Osteocyte (in vitro differentiated cells): ENCODE measurements at regions not wholly inside any gene's neighbourhood (a gene's known extent, or its start where the extent isn't known, plus 50 kb on each side); places are given as distances from the start of the nearest gene placed in this dataset.
A peak's percentile ranks its signal among the peaks of the same experiment; 100 is the strongest.

Experiments used
- DNase-seq: peaks from one replicate; pipeline ENCODE4 v3.0.0; 2021; ENCODE audit warnings: mixed read lengths; ENCODE audit not compliant: unreplicated experiment; ENCODE audit errors: extremely low spot score
- H3K27ac Mint-ChIP-seq: one replicate; pipeline ENCODE4 v1.8.0; 2021; ENCODE audit warnings: mild to moderate bottlenecking, mixed read lengths; ENCODE audit not compliant: unreplicated experiment
- H3K27me3 Mint-ChIP-seq: one replicate; pipeline ENCODE4 v1.8.0; 2021; ENCODE audit warnings: mixed read lengths; ENCODE audit not compliant: unreplicated experiment
- H3K36me3 Mint-ChIP-seq: one replicate; pipeline ENCODE4 v1.8.0; 2021; ENCODE audit warnings: mixed read lengths; ENCODE audit not compliant: unreplicated experiment
- H3K4me1 Mint-ChIP-seq: one replicate; pipeline ENCODE4 v1.8.0; 2021; ENCODE audit warnings: mixed read lengths; ENCODE audit not compliant: unreplicated experiment
- H3K4me3 Mint-ChIP-seq: one replicate; pipeline ENCODE4 v1.8.0; 2021; ENCODE audit warnings: mild to moderate bottlenecking, moderate library complexity, mixed read lengths; ENCODE audit not compliant: unreplicated experiment
- H3K9me3 Mint-ChIP-seq: one replicate; pipeline ENCODE4 v1.8.0; 2021; ENCODE audit warnings: mixed read lengths; ENCODE audit not compliant: unreplicated experiment
- TF ChIP-seq, protein P1 (sequence below): fragments of 200-600 bp; sonication (generic); IDR thresholded peaks from 2 replicates; pipeline ENCODE4 v1.5.0; 2021; ENCODE audit warnings: antibody characterized with exemption, mild to moderate bottlenecking, moderate library complexity

DNA sequence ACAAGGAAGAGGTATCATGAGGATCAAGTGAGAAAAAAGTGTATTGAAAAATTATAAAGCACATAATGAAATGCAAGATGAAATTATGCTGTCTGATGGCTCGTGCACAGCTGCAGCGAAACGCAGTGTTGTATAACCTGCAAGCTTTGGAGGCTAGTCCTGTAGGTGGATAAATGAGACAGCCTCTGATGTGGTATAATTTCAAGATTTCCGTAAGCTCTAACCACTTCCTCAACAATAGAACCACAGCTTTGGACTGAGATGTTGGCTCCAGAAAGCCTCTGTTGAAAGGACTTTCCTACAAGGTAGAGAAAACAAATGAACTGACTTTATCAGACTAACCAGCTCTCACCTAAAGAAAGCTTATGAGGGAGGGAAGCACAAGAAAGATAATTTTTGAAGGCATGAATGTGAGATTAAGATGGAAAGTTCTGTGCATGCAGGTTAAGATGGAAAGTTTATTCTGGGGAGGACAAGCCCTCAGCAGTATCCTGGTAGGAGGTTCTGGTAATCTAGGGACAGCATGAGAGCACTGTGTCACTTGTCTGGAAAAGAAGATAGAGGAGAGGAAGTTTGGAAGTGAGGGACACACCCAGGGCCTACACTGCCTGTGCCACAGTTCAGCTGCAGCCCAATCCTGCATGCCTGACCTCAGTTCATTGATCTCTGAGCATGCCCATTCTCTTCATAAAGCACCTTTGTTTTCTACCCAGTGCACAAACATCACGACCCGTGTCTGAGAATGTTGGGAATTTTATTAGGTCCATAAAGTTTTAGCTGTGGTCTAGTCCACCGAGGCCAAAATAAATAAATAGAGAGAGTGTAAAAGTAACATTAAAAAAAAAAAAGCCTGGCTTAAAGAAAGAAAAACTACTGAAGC is 161.5 kb upstream of the SFRP2 start:
- DNase-seq, result no peak
- peaks cover 16% of the 10 kb centered on the region for H3K9me3 Mint-ChIP-seq
- peaks cover 25% of the 10 kb centered on the region for H3K4me1 Mint-ChIP-seq
- TF ChIP-seq, protein P1, sequence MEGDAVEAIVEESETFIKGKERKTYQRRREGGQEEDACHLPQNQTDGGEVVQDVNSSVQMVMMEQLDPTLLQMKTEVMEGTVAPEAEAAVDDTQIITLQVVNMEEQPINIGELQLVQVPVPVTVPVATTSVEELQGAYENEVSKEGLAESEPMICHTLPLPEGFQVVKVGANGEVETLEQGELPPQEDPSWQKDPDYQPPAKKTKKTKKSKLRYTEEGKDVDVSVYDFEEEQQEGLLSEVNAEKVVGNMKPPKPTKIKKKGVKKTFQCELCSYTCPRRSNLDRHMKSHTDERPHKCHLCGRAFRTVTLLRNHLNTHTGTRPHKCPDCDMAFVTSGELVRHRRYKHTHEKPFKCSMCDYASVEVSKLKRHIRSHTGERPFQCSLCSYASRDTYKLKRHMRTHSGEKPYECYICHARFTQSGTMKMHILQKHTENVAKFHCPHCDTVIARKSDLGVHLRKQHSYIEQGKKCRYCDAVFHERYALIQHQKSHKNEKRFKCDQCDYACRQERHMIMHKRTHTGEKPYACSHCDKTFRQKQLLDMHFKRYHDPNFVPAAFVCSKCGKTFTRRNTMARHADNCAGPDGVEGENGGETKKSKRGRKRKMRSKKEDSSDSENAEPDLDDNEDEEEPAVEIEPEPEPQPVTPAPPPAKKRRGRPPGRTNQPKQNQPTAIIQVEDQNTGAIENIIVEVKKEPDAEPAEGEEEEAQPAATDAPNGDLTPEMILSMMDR, result no peak
- peaks cover 3% of the 10 kb centered on the region for H3K36me3 Mint-ChIP-seq
- H3K4me3 Mint-ChIP-seq, result no peak overlapping the region
- peaks cover 5% of the 10 kb centered on the region for H3K27me3 Mint-ChIP-seq
- H3K27ac Mint-ChIP-seq, result peak overlapping the region; percentile 68

DNA sequence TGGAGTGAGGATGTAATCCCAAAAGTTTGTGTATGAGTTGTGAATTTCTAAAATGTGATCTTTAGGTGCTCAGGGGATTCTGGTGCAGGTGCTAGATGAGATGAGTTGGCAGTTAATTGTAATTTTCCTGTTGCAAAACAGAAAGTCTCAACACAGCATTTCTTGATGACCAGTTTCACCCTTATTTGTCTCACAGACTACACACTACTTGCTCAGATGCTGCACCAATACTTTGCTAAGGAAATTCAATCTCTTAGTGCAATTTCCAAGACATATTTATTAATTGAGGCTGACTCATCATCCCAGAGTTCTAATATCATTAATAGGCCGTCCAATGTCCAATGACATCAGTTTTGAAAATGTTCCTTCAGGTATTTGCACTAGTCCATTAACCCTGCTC is 159.2 kb upstream of the SFRP2 start:
- no peak overlapping the region for H3K4me3 Mint-ChIP-seq
- no peak for DNase-seq
- no peaks in the 10 kb centered on the region for H3K27me3 Mint-ChIP-seq
- peaks cover 25% of the 10 kb centered on the region for H3K4me1 Mint-ChIP-seq
- H3K9me3 Mint-ChIP-seq, result peaks cover 24% of the 10 kb centered on the region
- TF ChIP-seq, protein P1, result no peak
- no peak overlapping the region for H3K27ac Mint-ChIP-seq
- H3K36me3 Mint-ChIP-seq, result peaks cover 6% of the 10 kb centered on the region

DNA sequence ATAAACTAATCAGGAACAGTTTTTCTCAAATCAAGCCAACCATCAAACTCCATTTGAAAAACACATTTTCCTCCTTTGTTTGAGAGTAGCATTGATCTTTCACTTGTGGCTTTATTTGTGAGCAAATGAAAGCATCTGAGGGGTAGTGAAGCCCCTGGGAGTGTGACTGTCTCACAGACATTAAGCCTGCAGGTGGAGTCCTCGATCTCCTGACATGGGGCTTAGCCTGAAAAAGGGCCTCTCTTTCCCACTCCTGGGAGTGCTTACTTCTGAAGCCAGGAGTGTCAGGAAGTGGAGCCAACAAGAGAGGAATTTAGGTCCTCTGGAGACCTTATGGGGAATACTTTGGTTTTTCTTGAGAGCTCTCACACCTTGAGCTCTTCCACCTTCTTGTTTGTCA is 158.2 kb upstream of the SFRP2 start:
- Mint-ChIP-seq H3K27me3 (peaks cover 1% of the 10 kb centered on the region), H3K36me3 (peaks cover 6% of the 10 kb centered on the region), H3K27ac (no peak overlapping the region), H3K4me3 (no peak overlapping the region), H3K4me1 (peaks cover 25% of the 10 kb centered on the region), H3K9me3 (peaks cover 24% of the 10 kb centered on the region)
- TF ChIP-seq, protein P1, result no peak
- DNase-seq, result no peak

DNA sequence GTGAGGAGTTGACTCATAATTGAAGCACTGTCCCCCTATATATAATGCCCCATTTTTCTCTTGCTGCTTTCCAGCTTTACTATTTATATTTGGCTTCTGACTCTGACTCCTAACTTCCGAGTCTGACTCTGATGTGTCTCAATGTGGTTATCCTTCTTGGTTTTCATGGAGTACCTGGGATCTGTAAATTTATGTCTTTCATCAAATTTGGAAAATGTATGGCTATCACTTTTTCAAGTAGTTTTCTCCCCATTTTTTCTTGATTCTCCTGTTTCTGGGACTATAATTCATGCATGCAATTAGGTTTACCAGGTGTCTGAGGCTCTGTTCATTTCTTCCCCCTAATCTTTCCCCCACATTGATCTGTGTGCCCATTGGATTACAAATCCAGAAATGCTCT is 156.8 kb upstream of the SFRP2 start:
- no peak for DNase-seq
- H3K4me3 Mint-ChIP-seq, result no peak overlapping the region
- H3K4me1 Mint-ChIP-seq, result peaks cover 28% of the 10 kb centered on the region
- H3K36me3 Mint-ChIP-seq, result peaks cover 6% of the 10 kb centered on the region
- H3K27me3 Mint-ChIP-seq, result peaks cover 12% of the 10 kb centered on the region
- H3K27ac Mint-ChIP-seq, result no peak overlapping the region
- peaks cover 24% of the 10 kb centered on the region for H3K9me3 Mint-ChIP-seq
- TF ChIP-seq, protein P1, result no peak

DNA sequence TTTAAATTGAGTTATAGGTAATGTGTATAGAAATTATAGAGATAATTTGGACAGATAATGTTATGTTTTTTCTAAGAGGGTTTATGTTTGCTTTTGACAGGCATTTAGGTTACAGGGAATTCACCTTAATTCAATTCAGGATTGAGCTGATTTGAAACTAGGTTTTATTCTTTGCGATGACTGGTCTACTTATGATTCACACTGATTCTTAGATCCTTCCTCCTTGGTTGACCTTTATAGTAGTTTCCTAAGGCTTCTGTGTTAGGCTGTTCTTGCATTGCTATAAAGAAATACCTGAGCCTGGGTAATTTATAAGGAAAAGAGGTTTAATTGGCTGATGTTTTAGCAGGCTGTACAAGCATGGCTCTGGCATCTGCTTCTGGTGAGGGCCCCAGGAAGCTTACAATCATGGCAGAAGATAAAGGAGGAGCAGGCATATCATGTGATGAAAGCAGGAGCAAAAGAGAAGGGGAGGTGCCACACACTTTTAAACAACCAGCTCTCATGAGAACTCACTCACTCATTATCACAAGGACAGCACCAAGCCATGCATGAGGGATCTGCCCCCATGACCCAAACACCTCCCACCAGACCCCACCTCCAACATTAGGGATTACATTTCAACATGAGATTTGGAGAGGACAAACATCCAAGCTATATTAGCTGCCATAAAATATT is 155.0 kb upstream of the SFRP2 start:
- peaks cover 31% of the 10 kb centered on the region for H3K4me1 Mint-ChIP-seq
- H3K36me3 Mint-ChIP-seq, result peaks cover 6% of the 10 kb centered on the region
- DNase-seq, result no peak
- peaks cover 24% of the 10 kb centered on the region for H3K9me3 Mint-ChIP-seq
- H3K4me3 Mint-ChIP-seq, result no peak overlapping the region
- peaks cover 15% of the 10 kb centered on the region for H3K27me3 Mint-ChIP-seq
- no peak overlapping the region for H3K27ac Mint-ChIP-seq
- TF ChIP-seq, protein P1, result no peak
